ENCODE measurements at regions not wholly inside any gene's neighbourhood (a gene's known extent, or its start where the extent isn't known, plus 50 kb on each side); places are given as distances from the start of the nearest gene placed in this dataset.

DNA sequence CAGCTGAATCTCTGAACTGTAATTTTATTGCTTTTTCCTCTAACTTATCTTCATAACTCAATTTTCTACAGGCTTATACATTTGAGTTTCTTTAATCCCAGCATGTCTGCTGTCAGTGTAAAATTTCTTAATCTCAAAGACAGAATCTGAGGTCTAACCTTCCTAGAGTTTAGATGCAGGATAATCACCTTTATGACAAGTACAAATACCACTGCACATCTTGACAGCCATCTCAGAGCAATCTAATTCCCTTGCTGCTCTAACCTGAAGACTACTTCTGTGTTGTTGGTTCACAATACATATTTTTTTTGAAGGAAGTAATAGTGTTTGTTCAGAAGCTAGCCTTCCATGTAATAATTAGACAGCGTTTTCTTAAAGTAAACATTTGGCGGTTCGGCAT lies 424.2 kb upstream of the ZWINT start (continued):
- TF ChIP-seq, protein P1, sequence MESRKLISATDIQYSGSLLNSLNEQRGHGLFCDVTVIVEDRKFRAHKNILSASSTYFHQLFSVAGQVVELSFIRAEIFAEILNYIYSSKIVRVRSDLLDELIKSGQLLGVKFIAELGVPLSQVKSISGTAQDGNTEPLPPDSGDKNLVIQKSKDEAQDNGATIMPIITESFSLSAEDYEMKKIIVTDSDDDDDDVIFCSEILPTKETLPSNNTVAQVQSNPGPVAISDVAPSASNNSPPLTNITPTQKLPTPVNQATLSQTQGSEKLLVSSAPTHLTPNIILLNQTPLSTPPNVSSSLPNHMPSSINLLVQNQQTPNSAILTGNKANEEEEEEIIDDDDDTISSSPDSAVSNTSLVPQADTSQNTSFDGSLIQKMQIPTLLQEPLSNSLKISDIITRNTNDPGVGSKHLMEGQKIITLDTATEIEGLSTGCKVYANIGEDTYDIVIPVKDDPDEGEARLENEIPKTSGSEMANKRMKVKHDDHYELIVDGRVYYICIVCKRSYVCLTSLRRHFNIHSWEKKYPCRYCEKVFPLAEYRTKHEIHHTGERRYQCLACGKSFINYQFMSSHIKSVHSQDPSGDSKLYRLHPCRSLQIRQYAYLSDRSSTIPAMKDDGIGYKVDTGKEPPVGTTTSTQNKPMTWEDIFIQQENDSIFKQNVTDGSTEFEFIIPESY (IDR thresholded peaks at IDR 0.05; ENCODE audit: borderline replicate concordance, low read depth) = no peak
- TF ChIP-seq SMC3 (IDR thresholded peaks at IDR 0.05; ENCODE audit: low read depth, low read length) (no peak), MEF2A (IDR thresholded peaks at IDR 0.05; ENCODE audit: borderline replicate concordance, low read depth) (no peak), FOSL2 (IDR thresholded peaks at IDR 0.05; ENCODE audit: borderline replicate concordance, low read depth) (no peak), NRF1 (IDR thresholded peaks at IDR 0.05; ENCODE audit: low read depth, low read length) (no peak), FOXJ3 (CRISPR knock-in tag; IDR thresholded peaks at IDR 0.05) (no peak)
- TF ChIP-seq, protein P2, sequence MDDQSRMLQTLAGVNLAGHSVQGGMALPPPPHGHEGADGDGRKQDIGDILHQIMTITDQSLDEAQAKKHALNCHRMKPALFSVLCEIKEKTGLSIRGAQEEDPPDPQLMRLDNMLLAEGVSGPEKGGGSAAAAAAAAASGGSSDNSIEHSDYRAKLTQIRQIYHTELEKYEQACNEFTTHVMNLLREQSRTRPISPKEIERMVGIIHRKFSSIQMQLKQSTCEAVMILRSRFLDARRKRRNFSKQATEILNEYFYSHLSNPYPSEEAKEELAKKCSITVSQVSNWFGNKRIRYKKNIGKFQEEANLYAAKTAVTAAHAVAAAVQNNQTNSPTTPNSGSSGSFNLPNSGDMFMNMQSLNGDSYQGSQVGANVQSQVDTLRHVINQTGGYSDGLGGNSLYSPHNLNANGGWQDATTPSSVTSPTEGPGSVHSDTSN (IDR thresholded peaks at IDR 0.05) = no peak

DNA sequence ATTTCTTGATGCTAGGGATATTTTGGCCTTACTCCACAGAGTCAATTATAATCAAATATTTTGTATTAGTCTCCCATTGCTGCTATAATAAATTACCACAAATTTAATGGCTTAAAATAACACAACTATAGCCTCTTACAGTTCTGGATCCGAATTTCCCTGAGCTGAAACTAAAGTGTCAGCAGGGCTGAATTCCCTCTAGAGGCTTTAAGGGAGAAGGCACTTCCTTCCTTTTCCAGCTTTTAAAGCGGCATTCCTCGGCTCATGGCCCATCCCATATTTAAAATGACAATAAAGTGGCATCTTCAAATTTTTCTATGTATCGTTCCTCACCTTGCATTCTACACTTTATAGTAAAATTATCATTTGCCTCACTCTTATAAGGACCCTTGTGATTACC lies 421.4 kb upstream of the ZWINT start:
- H3K27me3 ChIP-seq (ENCODE audit: insufficient read depth) = no peaks in the 10 kb centered on the region
- TF ChIP-seq EP300 (IDR thresholded peaks at IDR 0.05; ENCODE audit: borderline replicate concordance in 1 of 2, low read depth in 1 of 2, low read length in 1 of 2) (no peak), GABPA (IDR thresholded peaks at IDR 0.05; ENCODE audit: low read depth) (no peak), POLR2AphosphoS5 (IDR thresholded peaks at IDR 0.05; ENCODE audit: low read depth, low read length) (no peak), NFIC (IDR thresholded peaks at IDR 0.05; ENCODE audit: borderline replicate concordance) (no peak), YY1 (IDR thresholded peaks at IDR 0.05; ENCODE audit: low read depth) (no peak), RXRA (IDR thresholded peaks at IDR 0.05; ENCODE audit: borderline replicate concordance, low read depth) (no peak)
- TF ChIP-seq, protein P3, sequence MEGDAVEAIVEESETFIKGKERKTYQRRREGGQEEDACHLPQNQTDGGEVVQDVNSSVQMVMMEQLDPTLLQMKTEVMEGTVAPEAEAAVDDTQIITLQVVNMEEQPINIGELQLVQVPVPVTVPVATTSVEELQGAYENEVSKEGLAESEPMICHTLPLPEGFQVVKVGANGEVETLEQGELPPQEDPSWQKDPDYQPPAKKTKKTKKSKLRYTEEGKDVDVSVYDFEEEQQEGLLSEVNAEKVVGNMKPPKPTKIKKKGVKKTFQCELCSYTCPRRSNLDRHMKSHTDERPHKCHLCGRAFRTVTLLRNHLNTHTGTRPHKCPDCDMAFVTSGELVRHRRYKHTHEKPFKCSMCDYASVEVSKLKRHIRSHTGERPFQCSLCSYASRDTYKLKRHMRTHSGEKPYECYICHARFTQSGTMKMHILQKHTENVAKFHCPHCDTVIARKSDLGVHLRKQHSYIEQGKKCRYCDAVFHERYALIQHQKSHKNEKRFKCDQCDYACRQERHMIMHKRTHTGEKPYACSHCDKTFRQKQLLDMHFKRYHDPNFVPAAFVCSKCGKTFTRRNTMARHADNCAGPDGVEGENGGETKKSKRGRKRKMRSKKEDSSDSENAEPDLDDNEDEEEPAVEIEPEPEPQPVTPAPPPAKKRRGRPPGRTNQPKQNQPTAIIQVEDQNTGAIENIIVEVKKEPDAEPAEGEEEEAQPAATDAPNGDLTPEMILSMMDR (IDR thresholded peaks at IDR 0.05) = no peak
- TF ChIP-seq, protein P4, sequence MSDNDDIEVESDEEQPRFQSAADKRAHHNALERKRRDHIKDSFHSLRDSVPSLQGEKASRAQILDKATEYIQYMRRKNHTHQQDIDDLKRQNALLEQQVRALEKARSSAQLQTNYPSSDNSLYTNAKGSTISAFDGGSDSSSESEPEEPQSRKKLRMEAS (IDR thresholded peaks at IDR 0.05; ENCODE audit: low read depth) = no peak
- TF ChIP-seq, protein P5, sequence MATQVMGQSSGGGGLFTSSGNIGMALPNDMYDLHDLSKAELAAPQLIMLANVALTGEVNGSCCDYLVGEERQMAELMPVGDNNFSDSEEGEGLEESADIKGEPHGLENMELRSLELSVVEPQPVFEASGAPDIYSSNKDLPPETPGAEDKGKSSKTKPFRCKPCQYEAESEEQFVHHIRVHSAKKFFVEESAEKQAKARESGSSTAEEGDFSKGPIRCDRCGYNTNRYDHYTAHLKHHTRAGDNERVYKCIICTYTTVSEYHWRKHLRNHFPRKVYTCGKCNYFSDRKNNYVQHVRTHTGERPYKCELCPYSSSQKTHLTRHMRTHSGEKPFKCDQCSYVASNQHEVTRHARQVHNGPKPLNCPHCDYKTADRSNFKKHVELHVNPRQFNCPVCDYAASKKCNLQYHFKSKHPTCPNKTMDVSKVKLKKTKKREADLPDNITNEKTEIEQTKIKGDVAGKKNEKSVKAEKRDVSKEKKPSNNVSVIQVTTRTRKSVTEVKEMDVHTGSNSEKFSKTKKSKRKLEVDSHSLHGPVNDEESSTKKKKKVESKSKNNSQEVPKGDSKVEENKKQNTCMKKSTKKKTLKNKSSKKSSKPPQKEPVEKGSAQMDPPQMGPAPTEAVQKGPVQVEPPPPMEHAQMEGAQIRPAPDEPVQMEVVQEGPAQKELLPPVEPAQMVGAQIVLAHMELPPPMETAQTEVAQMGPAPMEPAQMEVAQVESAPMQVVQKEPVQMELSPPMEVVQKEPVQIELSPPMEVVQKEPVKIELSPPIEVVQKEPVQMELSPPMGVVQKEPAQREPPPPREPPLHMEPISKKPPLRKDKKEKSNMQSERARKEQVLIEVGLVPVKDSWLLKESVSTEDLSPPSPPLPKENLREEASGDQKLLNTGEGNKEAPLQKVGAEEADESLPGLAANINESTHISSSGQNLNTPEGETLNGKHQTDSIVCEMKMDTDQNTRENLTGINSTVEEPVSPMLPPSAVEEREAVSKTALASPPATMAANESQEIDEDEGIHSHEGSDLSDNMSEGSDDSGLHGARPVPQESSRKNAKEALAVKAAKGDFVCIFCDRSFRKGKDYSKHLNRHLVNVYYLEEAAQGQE (IDR thresholded peaks at IDR 0.05; ENCODE audit: low read depth, low read length) = no peak
- no peaks in the 10 kb centered on the region for H3K9me3 ChIP-seq
- H3K9me2 ChIP-seq = no peaks in the 10 kb centered on the region
- no peaks in the 10 kb centered on the region for H4K20me1 ChIP-seq (ENCODE audit: insufficient read depth)
- no peaks in the 10 kb centered on the region for H3F3A ChIP-seq (replicated peaks; ENCODE audit: insufficient read depth)
- H3K36me3 ChIP-seq (replicated peaks in 1 of 2; ENCODE audit: control insufficient read depth in 1 of 2, insufficient read depth in 2 of 2, low read length in 1 of 2) = no peaks in the 10 kb centered on the region
- ChIA-PET POLR2A (no interaction called here), CTCF (interaction anchor here (1.1 kb wide), 1 partner anchor 314 kb away, joined by 3 read pairs; no protein-coding TSS in a partner anchor)
- H3K9ac ChIP-seq = no peak overlapping the region
- H3K4me3 ChIP-seq (ENCODE audit: low read depth in 2 of 2, low read length in 1 of 2) = no peak overlapping the region
- no peak overlapping the region for H3K4me2 ChIP-seq
- H3K27ac ChIP-seq (ENCODE audit: low read depth in 2 of 2, low read length in 1 of 2) = no peak overlapping the region
- no peaks in the 10 kb centered on the region for H3K79me2 ChIP-seq (ENCODE audit: insufficient read depth)
- H3K4me1 ChIP-seq (ENCODE audit: control insufficient read depth in 1 of 2, insufficient read depth in 2 of 2, low read depth in 1 of 2, low read length in 1 of 2) = no peaks in the 10 kb centered on the region
- no peak overlapping the region for H2AFZ ChIP-seq (ENCODE audit: low read depth)
- no peak for DNase-seq
- 15% methylated on average over 4 of the region's 4 CpGs for WGBS (ENCODE audit: low lambda C conversion rate)
